ENCODE measurements at regions not wholly inside any gene's neighbourhood (a gene's known extent, or its start where the extent isn't known, plus 50 kb on each side); places are given as distances from the start of the nearest gene placed in this dataset.

- Histone ChIP-seq H3K9ac (ENCODE audit: insufficient read depth, low read length, poor library complexity, severe bottlenecking) (no peak overlapping the region), H3K4me1 (ENCODE audit: control insufficient read depth in 1 of 2, insufficient read depth in 2 of 2, low read length in 2 of 2) (no peaks in the 10 kb centered on the region), H3K36me3 (replicated peaks in 1 of 2; ENCODE audit: control insufficient read depth in 1 of 2, insufficient read depth in 2 of 2, low read length in 2 of 2) (no peaks in the 10 kb centered on the region), H3K4me3 (replicated peaks in 1 of 3; ENCODE audit: low read depth in 2 of 3, low read length in 3 of 3) (no peak overlapping the region), H4K20me1 (ENCODE audit: insufficient read depth, low read length) (no peaks in the 10 kb centered on the region), H3K79me2 (ENCODE audit: insufficient read depth, low read length) (no peaks in the 10 kb centered on the region), H3K27me3 (ENCODE audit: control insufficient read depth in 2 of 2, insufficient read depth in 2 of 2, low read length in 2 of 2) (no peaks in the 10 kb centered on the region), H3K4me2 (replicated peaks; ENCODE audit: extremely low read depth, low read length, poor library complexity, severe bottlenecking) (no peak overlapping the region), H3K27ac (ENCODE audit: low read depth in 1 of 2, low read length in 2 of 2) (no peak overlapping the region), H3K9me3 (replicated peaks in 1 of 2; ENCODE audit: control insufficient read depth in 1 of 2, insufficient read depth in 1 of 2, low read length in 2 of 2) (no peaks in the 10 kb centered on the region), H2AFZ (ENCODE audit: insufficient read depth, low read depth, low read length, poor library complexity, severe bottlenecking) (no peak overlapping the region)
- no peak overlapping the region for H3K27ac Mint-ChIP-seq
- no peaks in the 10 kb centered on the region for H3K36me3 Mint-ChIP-seq
- TF ChIP-seq, protein P1, sequence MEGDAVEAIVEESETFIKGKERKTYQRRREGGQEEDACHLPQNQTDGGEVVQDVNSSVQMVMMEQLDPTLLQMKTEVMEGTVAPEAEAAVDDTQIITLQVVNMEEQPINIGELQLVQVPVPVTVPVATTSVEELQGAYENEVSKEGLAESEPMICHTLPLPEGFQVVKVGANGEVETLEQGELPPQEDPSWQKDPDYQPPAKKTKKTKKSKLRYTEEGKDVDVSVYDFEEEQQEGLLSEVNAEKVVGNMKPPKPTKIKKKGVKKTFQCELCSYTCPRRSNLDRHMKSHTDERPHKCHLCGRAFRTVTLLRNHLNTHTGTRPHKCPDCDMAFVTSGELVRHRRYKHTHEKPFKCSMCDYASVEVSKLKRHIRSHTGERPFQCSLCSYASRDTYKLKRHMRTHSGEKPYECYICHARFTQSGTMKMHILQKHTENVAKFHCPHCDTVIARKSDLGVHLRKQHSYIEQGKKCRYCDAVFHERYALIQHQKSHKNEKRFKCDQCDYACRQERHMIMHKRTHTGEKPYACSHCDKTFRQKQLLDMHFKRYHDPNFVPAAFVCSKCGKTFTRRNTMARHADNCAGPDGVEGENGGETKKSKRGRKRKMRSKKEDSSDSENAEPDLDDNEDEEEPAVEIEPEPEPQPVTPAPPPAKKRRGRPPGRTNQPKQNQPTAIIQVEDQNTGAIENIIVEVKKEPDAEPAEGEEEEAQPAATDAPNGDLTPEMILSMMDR (IDR thresholded peaks at IDR 0.05), result no peak
- intact Hi-C loops (cut with micrococcal nuclease), result no loop called here
- 87% methylated on average over 4 of the region's 7 CpGs for WGBS (ENCODE audit: insufficient coverage)
- peaks cover 0 to 3% (median 0%) of the 10 kb centered on the region in 3 donors for H3K27me3 Mint-ChIP-seq (ENCODE audit: low read depth in 3 of 3)
- DNase-seq, result no peak
- H3K4me1 Mint-ChIP-seq, result no peaks in the 10 kb centered on the region
- peaks cover 0 to 3% (median 2%) of the 10 kb centered on the region in 7 donors for H3K9me3 Mint-ChIP-seq
- H3K4me3 Mint-ChIP-seq, result no peak overlapping the region
Measured at GRCh38 chr16:13332713-13333255, 431.4 kb downstream of the SHISA9 start.

- Histone ChIP-seq H3K27ac (ENCODE audit: low read depth in 1 of 2, low read length in 2 of 2) (no peak overlapping the region), H3K4me2 (replicated peaks; ENCODE audit: extremely low read depth, low read length, poor library complexity, severe bottlenecking) (no peak overlapping the region), H2AFZ (ENCODE audit: insufficient read depth, low read depth, low read length, poor library complexity, severe bottlenecking) (no peak overlapping the region), H3K4me1 (ENCODE audit: control insufficient read depth in 1 of 2, insufficient read depth in 2 of 2, low read length in 2 of 2) (no peaks in the 10 kb centered on the region), H3K4me3 (replicated peaks in 1 of 3; ENCODE audit: low read depth in 2 of 3, low read length in 3 of 3) (no peak overlapping the region), H3K27me3 (ENCODE audit: control insufficient read depth in 2 of 2, insufficient read depth in 2 of 2, low read length in 2 of 2) (no peaks in the 10 kb centered on the region), H4K20me1 (ENCODE audit: insufficient read depth, low read length) (no peaks in the 10 kb centered on the region), H3K9ac (ENCODE audit: insufficient read depth, low read length, poor library complexity, severe bottlenecking) (no peak overlapping the region), H3K36me3 (replicated peaks in 1 of 2; ENCODE audit: control insufficient read depth in 1 of 2, insufficient read depth in 2 of 2, low read length in 2 of 2) (no peaks in the 10 kb centered on the region), H3K9me3 (replicated peaks in 1 of 2; ENCODE audit: control insufficient read depth in 1 of 2, insufficient read depth in 1 of 2, low read length in 2 of 2) (no peaks in the 10 kb centered on the region), H3K79me2 (ENCODE audit: insufficient read depth, low read length) (no peaks in the 10 kb centered on the region)
- H3K4me3 Mint-ChIP-seq, result no peak overlapping the region
- no peaks in the 10 kb centered on the region for H3K36me3 Mint-ChIP-seq
- peaks cover 0 to 4% (median 2%) of the 10 kb centered on the region in 7 donors for H3K9me3 Mint-ChIP-seq
- intact Hi-C loops (cut with micrococcal nuclease), result no loop called here
- H3K27ac Mint-ChIP-seq, result no peak overlapping the region
- peaks cover 0 to 3% (median 0%) of the 10 kb centered on the region in 3 donors for H3K27me3 Mint-ChIP-seq (ENCODE audit: low read depth in 3 of 3)
- no CpG with 5 or more reads among the region's 2 CpGs for WGBS (ENCODE audit: insufficient coverage)
- no peak for DNase-seq
- no peaks in the 10 kb centered on the region for H3K4me1 Mint-ChIP-seq
- TF ChIP-seq, protein P1 (IDR thresholded peaks at IDR 0.05), result no peak
Measured at GRCh38 chr16:13333336-13333735, 431.9 kb downstream of the SHISA9 start.

All from CD14-positive monocyte (primary cell).